Esophagus squamous epithelium (tissue), 5 donors: ENCODE measurements at regions not wholly inside any gene's neighbourhood (a gene's known extent, or its start where the extent isn't known, plus 50 kb on each side); places are given as distances from the start of the nearest gene placed in this dataset.

ENCODE experiments used
- DNase-seq: peaks from one replicate; lab custom pipeline; 2025; lab: John Stamatoyannopoulos, UW
- H3K27ac ChIP-seq, 4 donors: fragments of 200-600 bp; sonication (generic); one replicate each; pipeline ENCODE4 v1.5.1; 2016 to 2019; ENCODE audit warnings: mild to moderate bottlenecking in 1 of 4
- H3K27me3 ChIP-seq, 4 donors: fragments of 200-600 bp; sonication (generic); 1 replicate in 3 of 4; 2 replicates in 1 of 4; pipeline versions ENCODE4 v1.5.1 to v1.6.0; 2017 to 2021; ENCODE audit warnings: antibody characterized with exemption in 1 of 4
- H3K36me3 ChIP-seq, 3 donors: fragments of 200-600 bp; sonication (generic); one replicate each; pipeline ENCODE4 v1.5.1; 2016 to 2019
- H3K4me1 ChIP-seq, 3 donors: fragments of 200-600 bp; sonication (generic); one replicate each; pipeline ENCODE4 v1.5.1; 2017 to 2019
- H3K4me3 ChIP-seq, 4 donors: fragments of 200-600 bp; sonication (generic); 1 replicate in 3 of 4; 2 replicates in 1 of 4; pipeline ENCODE4 v1.5.1; 2016 to 2019; ENCODE audit warnings: mild to moderate bottlenecking in 2 of 4, moderate library complexity in 1 of 4
- H3K9me3 ChIP-seq, 3 donors: fragments of 200-600 bp; sonication (generic); one replicate each; pipeline ENCODE4 v1.5.1; 2016 to 2019
- CTCF ChIP-seq, 6 experiments: fragments of 450-650 bp in 4 of 6; fragments of 200-600 bp in 2 of 6; sonication (generic) in 2 of 6; IDR thresholded peaks; one replicate each; pipeline ENCODE4 v1.5.1; 2016 to 2019; ENCODE audit warnings: antibody characterized with exemption in 6 of 6, mild to moderate bottlenecking in 4 of 6, moderate library complexity in 4 of 6
- POLR2A ChIP-seq, 4 donors: fragments of 450-650 bp; IDR thresholded peaks; one replicate each; pipeline ENCODE4 v1.6.1; 2017; ENCODE audit warnings: antibody characterized with exemption in 4 of 4, mild to moderate bottlenecking in 4 of 4, moderate library complexity in 3 of 4
- WGBS, 2 donors: methylation state at CpG; one replicate each; pipeline ENCODE4 v1.1.5; 2018; 5-methylcytosine and 5-hydroxymethylcytosine counted together
- intact Hi-C: fragments of 100-400 bp; cut with DNase I; formaldehyde crosslinking; loops from one replicate; pipeline ENCODE4 v1.15.0; 2022
- donor health status: DM: yes; HTN: yes; CAD: no.

GRCh38 chr1:5312862-5313261 is 658.5 kb downstream of the AJAP1 start:
- H3K4me1 ChIP-seq: no peaks in the 10 kb centered on the region
- no peak for DNase-seq
- H3K9me3 ChIP-seq: no peaks in the 10 kb centered on the region
- 59 to 71% methylated on average over 4 to 6 of the region's 11 CpGs for WGBS, 2 donors
- peaks cover 0 to 82% (median 0%) of the 10 kb centered on the region in 4 donors for H3K27me3 ChIP-seq
- TF ChIP-seq CTCF (IDR thresholded peaks at IDR 0.05): no peak
- TF ChIP-seq POLR2A (IDR thresholded peaks at IDR 0.05): no peak
- H3K27ac ChIP-seq: no peak overlapping the region
- intact Hi-C loops: no loop called here
- H3K36me3 ChIP-seq: no peaks in the 10 kb centered on the region
- H3K4me3 ChIP-seq: no peak overlapping the region

GRCh38 chr1:5312293-5312674 is 657.9 kb downstream of the AJAP1 start:
- Histone ChIP-seq H3K27ac (no peak overlapping the region), H3K4me1 (no peaks in the 10 kb centered on the region), H3K9me3 (no peaks in the 10 kb centered on the region), H3K36me3 (no peaks in the 10 kb centered on the region), H3K4me3 (no peak overlapping the region), H3K27me3 (peaks cover 0 to 83% (median 0%) of the 10 kb centered on the region in 4 donors)
- WGBS, 2 donors: 61 to 80% methylated on average over 5 to 7 of the region's 7 CpGs
- intact Hi-C loops: no loop called here
- TF ChIP-seq CTCF (IDR thresholded peaks at IDR 0.05) (no peak), POLR2A (IDR thresholded peaks at IDR 0.05) (no peak)
- DNase-seq: no peak

- Histone ChIP-seq H3K4me3 (no peak overlapping the region), H3K36me3 (no peaks in the 10 kb centered on the region), H3K9me3 (no peaks in the 10 kb centered on the region), H3K27me3 (peaks cover 0 to 84% (median 0%) of the 10 kb centered on the region in 4 donors), H3K27ac (no peak overlapping the region), H3K4me1 (no peaks in the 10 kb centered on the region)
- TF ChIP-seq CTCF (IDR thresholded peaks at IDR 0.05): no peak
- no peak for TF ChIP-seq POLR2A (IDR thresholded peaks at IDR 0.05)
- DNase-seq: no peak
- 70 to 71% methylated on average over 8 to 10 of the region's 11 CpGs for WGBS, 2 donors
- intact Hi-C loops: no loop called here
Measured at GRCh38 chr1:5311634-5312292, 657.4 kb downstream of the AJAP1 start.

GRCh38 chr1:5311147-5311546 is 656.7 kb downstream of the AJAP1 start:
- no peaks in the 10 kb centered on the region for H3K36me3 ChIP-seq
- no peaks in the 10 kb centered on the region for H3K9me3 ChIP-seq
- peaks cover 0 to 84% (median 0%) of the 10 kb centered on the region in 4 donors for H3K27me3 ChIP-seq
- H3K4me1 ChIP-seq: no peaks in the 10 kb centered on the region
- no peak overlapping the region for H3K4me3 ChIP-seq
- intact Hi-C loops: no loop called here
- 50 to 56% methylated on average over 9 to 11 of the region's 12 CpGs for WGBS, 2 donors
- DNase-seq: no peak
- no peak overlapping the region for H3K27ac ChIP-seq
- no peak for TF ChIP-seq POLR2A (IDR thresholded peaks at IDR 0.05)
- TF ChIP-seq CTCF (IDR thresholded peaks at IDR 0.05): no peak

- DNase-seq: no peak
- Histone ChIP-seq H3K4me3 (no peak overlapping the region), H3K36me3 (no peaks in the 10 kb centered on the region), H3K27ac (no peak overlapping the region), H3K9me3 (no peaks in the 10 kb centered on the region), H3K27me3 (peaks cover 0 to 89% (median 0%) of the 10 kb centered on the region in 4 donors), H3K4me1 (no peaks in the 10 kb centered on the region)
- 57 to 71% methylated on average over 5 to 6 of the region's 6 CpGs for WGBS, 2 donors
- TF ChIP-seq CTCF (IDR thresholded peaks at IDR 0.05) (no peak), POLR2A (IDR thresholded peaks at IDR 0.05) (no peak)
- intact Hi-C loops: no loop called here
Measured at GRCh38 chr1:5308249-5308648, 653.8 kb downstream of the AJAP1 start.
